GM19023 (cell line): ENCODE measurements at regions not wholly inside any gene's neighbourhood (a gene's known extent, or its start where the extent isn't known, plus 50 kb on each side); places are given as distances from the start of the nearest gene placed in this dataset.
"Not testable (repeated sequence)": the region's sequence is repeated elsewhere in the genome, so short reads cannot be mapped to it uniquely, and the experiment has no call there.

ENCODE experiments used
- ATAC-seq: cut with Tn5 transposase; IDR thresholded peaks from one replicate; pipeline ENCODE4 v1.9.1; 2021; ENCODE audit warnings: mild to moderate bottlenecking, moderate library complexity; ENCODE audit not compliant: unreplicated experiment

- ATAC-seq: no peak
Observed at GRCh38 chrX:13223868-13224567, 95.8 kb downstream of the ATXN3L start.

GRCh38 chrX:13220916-13221315 lies 98.9 kb downstream of the ATXN3L start:
- no peak for ATAC-seq

GRCh38 chrX:13219991-13220764 lies 99.7 kb downstream of the ATXN3L start:
- no peak for ATAC-seq

GRCh38 chrX:13218758-13219157 lies 101.1 kb downstream of the ATXN3L start:
- ATAC-seq: no peak

GRCh38 chrX:13216139-13216538 lies 103.7 kb downstream of the ATXN3L start:
- no peak for ATAC-seq

GRCh38 chrX:13215729-13216128 lies 104.1 kb downstream of the ATXN3L start:
- ATAC-seq: no peak

GRCh38 chrX:13212191-13212651 lies 107.6 kb downstream of the ATXN3L start:
- ATAC-seq: no peak

- not testable (repeated sequence) for ATAC-seq
Observed at GRCh38 chrX:13210142-13210541, 109.7 kb downstream of the ATXN3L start.

GRCh38 chrX:13209704-13210103 lies 110.1 kb downstream of the ATXN3L start:
- not testable (repeated sequence) for ATAC-seq

GRCh38 chrX:13208281-13208935 lies 111.4 kb downstream of the ATXN3L start:
- no peak for ATAC-seq

GRCh38 chrX:13203271-13203670 lies 116.6 kb downstream of the ATXN3L start:
- ATAC-seq: no peak

- ATAC-seq: no peak
Observed at GRCh38 chrX:13201605-13202219, 118.1 kb downstream of the ATXN3L start.

- no peak for ATAC-seq
Observed at GRCh38 chrX:13200398-13200797, 119.5 kb downstream of the ATXN3L start.

- no peak for ATAC-seq
Observed at GRCh38 chrX:13198762-13199064, 121.1 kb downstream of the ATXN3L start.

GRCh38 chrX:13198056-13198761 lies 121.6 kb downstream of the ATXN3L start:
- ATAC-seq: no peak

GRCh38 chrX:13196782-13197181 lies 123.1 kb downstream of the ATXN3L start:
- no peak for ATAC-seq

- no peak for ATAC-seq
Observed at GRCh38 chrX:13195340-13195739, 124.5 kb downstream of the ATXN3L start.

- no peak for ATAC-seq
Observed at GRCh38 chrX:13194291-13195103, 125.4 kb downstream of the ATXN3L start.

- no peak for ATAC-seq
Observed at GRCh38 chrX:13190051-13190450, 129.8 kb downstream of the ATXN3L start.

- ATAC-seq: no peak
Observed at GRCh38 chrX:13189380-13189779, 130.5 kb downstream of the ATXN3L start.
